Vagina (tissue), 2 donors: ENCODE measurements at regions not wholly inside any gene's neighbourhood (a gene's known extent, or its start where the extent isn't known, plus 50 kb on each side); places are given as distances from the start of the nearest gene placed in this dataset.

Experiments
- DNase-seq, 2 donors: peaks; one replicate each; pipeline ENCODE4 v3.0.0-alpha.2; 2017; ENCODE audit errors: extremely low spot score in 2 of 2
- H3K27ac ChIP-seq: fragments of 200-600 bp; sonication (generic); one replicate; pipeline ENCODE4 v1.5.1; 2019
- H3K27me3 ChIP-seq: fragments of 200-600 bp; sonication (generic); one replicate; pipeline ENCODE4 v1.5.1; 2019
- H3K36me3 ChIP-seq, 2 donors: fragments of 200-600 bp; sonication (generic); one replicate each; pipeline ENCODE4 v1.5.1; 2017 to 2019
- H3K4me1 ChIP-seq: fragments of 200-600 bp; sonication (generic); one replicate; pipeline ENCODE4 v1.5.1; 2019
- H3K4me3 ChIP-seq, 2 donors: fragments of 200-600 bp; sonication (generic); 1 replicate in 1 of 2; 2 replicates in 1 of 2; pipeline ENCODE4 v1.5.1; 2016 to 2019
- H3K9me3 ChIP-seq: fragments of 200-600 bp; sonication (generic); one replicate; pipeline ENCODE4 v1.5.1; 2019
- POLR2A ChIP-seq, 2 donors: fragments of 450-650 bp; IDR thresholded peaks; one replicate each; pipeline ENCODE4 v1.6.1; 2017; ENCODE audit warnings: antibody characterized with exemption in 2 of 2, mild to moderate bottlenecking in 2 of 2, moderate library complexity in 2 of 2
- POLR2AphosphoS5 ChIP-seq, 2 donors: sonication (generic); formaldehyde crosslinking; IDR thresholded peaks; one replicate each; pipeline ENCODE4 v1.9.0; 2017; ENCODE audit warnings: antibody characterized with exemption in 2 of 2, mild to moderate bottlenecking in 2 of 2, low read depth in 1 of 2; ENCODE audit not compliant: insufficient read depth in 1 of 2
- intact Hi-C: fragments of 100-400 bp; cut with DNase I; formaldehyde crosslinking; loops from one replicate; pipeline ENCODE4 v1.15.1; 2023
- TF ChIP-seq, protein P1 (sequence below), 3 experiments: fragments of 450-650 bp in 2 of 3; fragments of 200-600 bp in 1 of 3; sonication (generic) in 1 of 3; IDR thresholded peaks; one replicate each; pipeline ENCODE4 v1.5.1; 2017 to 2019; ENCODE audit warnings: antibody characterized with exemption in 3 of 3, mild to moderate bottlenecking in 2 of 3, moderate library complexity in 2 of 3

DNA sequence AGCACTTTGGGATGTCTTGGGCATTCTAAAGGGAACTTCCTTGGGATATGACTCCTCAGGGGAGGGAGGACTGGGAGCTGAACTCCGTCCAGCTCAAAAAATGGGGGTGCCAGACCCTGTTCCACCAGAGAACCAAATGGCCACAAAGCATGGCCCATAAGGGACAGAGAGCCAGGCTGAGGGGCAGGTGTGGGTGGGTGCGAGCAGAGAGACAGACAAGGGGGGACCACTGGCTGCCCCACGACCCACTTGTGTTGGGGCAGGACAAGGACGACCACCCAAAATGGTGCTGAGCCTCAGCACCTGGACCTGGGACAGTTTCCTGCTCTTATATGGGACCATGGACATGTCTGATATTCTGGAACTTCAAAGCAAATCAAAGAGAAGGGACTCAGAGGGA is 148.2 kb upstream of the MLN start:
- TF ChIP-seq, protein P1, sequence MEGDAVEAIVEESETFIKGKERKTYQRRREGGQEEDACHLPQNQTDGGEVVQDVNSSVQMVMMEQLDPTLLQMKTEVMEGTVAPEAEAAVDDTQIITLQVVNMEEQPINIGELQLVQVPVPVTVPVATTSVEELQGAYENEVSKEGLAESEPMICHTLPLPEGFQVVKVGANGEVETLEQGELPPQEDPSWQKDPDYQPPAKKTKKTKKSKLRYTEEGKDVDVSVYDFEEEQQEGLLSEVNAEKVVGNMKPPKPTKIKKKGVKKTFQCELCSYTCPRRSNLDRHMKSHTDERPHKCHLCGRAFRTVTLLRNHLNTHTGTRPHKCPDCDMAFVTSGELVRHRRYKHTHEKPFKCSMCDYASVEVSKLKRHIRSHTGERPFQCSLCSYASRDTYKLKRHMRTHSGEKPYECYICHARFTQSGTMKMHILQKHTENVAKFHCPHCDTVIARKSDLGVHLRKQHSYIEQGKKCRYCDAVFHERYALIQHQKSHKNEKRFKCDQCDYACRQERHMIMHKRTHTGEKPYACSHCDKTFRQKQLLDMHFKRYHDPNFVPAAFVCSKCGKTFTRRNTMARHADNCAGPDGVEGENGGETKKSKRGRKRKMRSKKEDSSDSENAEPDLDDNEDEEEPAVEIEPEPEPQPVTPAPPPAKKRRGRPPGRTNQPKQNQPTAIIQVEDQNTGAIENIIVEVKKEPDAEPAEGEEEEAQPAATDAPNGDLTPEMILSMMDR (IDR thresholded peaks at IDR 0.05) = no peak

DNA sequence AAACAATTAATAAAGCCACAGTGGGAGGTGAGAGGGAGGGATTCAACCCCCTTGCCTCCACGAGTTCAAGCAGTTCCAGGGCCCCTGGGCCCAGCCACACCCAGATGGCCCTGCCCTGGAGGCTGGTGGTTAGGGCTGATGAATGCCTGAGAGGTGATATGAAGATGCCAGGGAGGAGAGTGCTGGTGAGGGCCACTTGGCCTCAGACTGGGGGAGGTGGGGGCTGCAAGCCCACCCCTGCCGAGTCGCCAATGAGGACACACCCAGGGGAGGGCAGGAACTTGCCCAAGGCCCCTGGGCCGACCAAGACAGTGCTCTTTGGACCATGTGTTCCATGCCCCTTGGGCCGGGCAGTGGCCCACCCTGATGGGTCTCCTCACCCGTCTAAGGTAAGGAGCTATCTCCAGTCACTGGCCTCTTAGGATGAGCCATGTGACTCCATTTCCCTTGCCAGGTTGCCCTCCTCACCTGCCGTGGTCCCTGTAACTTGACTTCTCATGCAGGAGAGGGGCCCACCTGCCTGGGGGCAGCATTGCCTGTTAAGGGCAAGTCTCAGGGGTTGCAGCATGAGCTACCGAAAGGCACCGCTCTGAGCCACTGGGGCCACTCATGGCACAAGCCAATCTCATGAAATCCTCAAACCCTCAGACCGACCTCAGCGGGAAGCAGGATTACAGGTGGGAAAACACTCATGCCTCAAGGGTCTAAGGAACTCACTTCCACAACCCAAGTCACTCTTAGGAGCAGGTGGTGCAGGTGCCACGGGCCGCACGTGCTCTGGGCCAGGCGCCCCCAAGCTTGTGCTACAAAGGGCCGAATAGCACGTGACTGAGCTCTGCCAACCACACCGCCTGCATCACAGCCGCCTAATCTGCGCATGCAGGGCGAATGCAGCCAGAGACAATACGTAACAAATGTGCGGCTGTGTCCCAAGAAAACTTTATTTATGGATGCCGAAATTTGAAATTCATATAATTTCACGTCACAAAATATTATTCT is 147.4 kb upstream of the MLN start:
- Histone ChIP-seq H3K27me3 (no peaks in the 10 kb centered on the region), H3K27ac (no peak overlapping the region), H3K36me3 (no peaks in the 10 kb centered on the region), H3K9me3 (no peaks in the 10 kb centered on the region), H3K4me3 (no peak overlapping the region), H3K4me1 (no peaks in the 10 kb centered on the region)
- TF ChIP-seq POLR2AphosphoS5 (IDR thresholded peaks at IDR 0.05; ENCODE audit: insufficient read depth in 1 of 2, low read depth in 1 of 2) (no peak), POLR2A (IDR thresholded peaks at IDR 0.05) (no peak)
- TF ChIP-seq, protein P1 (IDR thresholded peaks at IDR 0.05) = no peak
- intact Hi-C loops = no loop called here
- DNase-seq = no peak

More for the DNA sequence above, 148.2 kb upstream of the MLN start:
- H3K4me3 ChIP-seq = no peak overlapping the region
- no peaks in the 10 kb centered on the region for H3K27me3 ChIP-seq
- H3K4me1 ChIP-seq = no peaks in the 10 kb centered on the region
- intact Hi-C loops = no loop called here
- DNase-seq = no peak
- no peak overlapping the region for H3K27ac ChIP-seq
- no peaks in the 10 kb centered on the region for H3K9me3 ChIP-seq
- no peaks in the 10 kb centered on the region for H3K36me3 ChIP-seq

DNA sequence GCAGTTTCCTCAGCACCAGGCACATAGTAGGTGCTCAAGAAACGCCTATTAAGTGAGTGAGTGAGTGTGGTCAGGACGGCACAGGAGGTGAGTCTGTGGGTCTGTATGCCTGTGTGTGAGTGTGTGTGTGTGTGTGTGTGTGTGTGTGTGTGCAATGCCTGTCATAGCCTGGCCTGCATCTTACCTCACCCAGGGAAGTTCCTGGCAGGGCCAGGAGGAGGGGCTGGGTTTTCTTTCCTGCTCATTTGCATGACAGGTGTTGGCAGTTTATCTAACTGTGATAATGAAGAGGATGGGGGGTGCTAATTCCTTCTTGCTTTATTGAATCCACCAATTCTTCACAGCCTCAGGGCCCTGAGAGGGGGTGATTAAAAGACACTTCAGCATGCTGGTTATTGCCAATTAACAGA is 146.7 kb upstream of the MLN start:
- H3K9me3 ChIP-seq = no peaks in the 10 kb centered on the region
- H3K27me3 ChIP-seq = no peaks in the 10 kb centered on the region
- intact Hi-C loops = no loop called here
- TF ChIP-seq POLR2AphosphoS5 (IDR thresholded peaks at IDR 0.05; ENCODE audit: insufficient read depth in 1 of 2, low read depth in 1 of 2) (no peak), POLR2A (IDR thresholded peaks at IDR 0.05) (no peak)
- TF ChIP-seq, protein P1 (IDR thresholded peaks at IDR 0.05) = no peak
- H3K4me3 ChIP-seq = no peak overlapping the region
- H3K4me1 ChIP-seq = no peaks in the 10 kb centered on the region
- H3K36me3 ChIP-seq = no peaks in the 10 kb centered on the region
- no peak overlapping the region for H3K27ac ChIP-seq
- DNase-seq = no peak

DNA sequence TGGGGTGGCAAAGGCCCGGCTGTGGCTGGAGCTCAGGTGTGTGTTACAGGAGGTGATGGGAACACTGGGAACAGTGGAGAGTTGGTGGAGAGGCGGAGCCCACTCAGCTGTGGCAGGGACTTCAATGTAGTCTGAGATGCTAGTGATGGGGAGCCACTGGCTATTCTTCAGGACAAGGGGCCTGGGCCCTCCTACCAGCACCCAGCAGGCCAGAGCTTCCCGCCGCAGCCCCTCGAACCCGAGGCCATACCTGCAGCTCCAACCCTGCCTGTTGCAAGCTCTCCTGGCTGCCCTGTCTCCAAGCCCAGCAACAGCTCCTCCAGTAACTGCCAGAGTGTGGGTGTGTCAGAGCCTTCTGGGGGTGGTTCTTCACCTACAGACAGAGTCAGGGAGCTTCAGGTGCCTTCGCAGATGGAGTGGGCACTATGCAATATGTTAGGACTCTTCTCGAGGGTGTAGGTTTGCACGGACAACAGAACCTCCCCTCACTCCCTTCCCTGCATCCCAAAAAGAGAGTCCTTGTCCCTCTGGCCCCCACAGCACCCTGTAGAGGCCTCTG is 146.2 kb upstream of the MLN start:
- no peak for DNase-seq
- H3K36me3 ChIP-seq = no peaks in the 10 kb centered on the region
- intact Hi-C loops = no loop called here
- H3K4me3 ChIP-seq = no peak overlapping the region
- H3K4me1 ChIP-seq = no peaks in the 10 kb centered on the region
- H3K9me3 ChIP-seq = no peaks in the 10 kb centered on the region
- H3K27me3 ChIP-seq = no peaks in the 10 kb centered on the region
- TF ChIP-seq POLR2AphosphoS5 (IDR thresholded peaks at IDR 0.05; ENCODE audit: insufficient read depth in 1 of 2, low read depth in 1 of 2) (no peak), POLR2A (IDR thresholded peaks at IDR 0.05) (no peak)
- TF ChIP-seq, protein P1 (IDR thresholded peaks at IDR 0.05) = no peak
- no peak overlapping the region for H3K27ac ChIP-seq

DNA sequence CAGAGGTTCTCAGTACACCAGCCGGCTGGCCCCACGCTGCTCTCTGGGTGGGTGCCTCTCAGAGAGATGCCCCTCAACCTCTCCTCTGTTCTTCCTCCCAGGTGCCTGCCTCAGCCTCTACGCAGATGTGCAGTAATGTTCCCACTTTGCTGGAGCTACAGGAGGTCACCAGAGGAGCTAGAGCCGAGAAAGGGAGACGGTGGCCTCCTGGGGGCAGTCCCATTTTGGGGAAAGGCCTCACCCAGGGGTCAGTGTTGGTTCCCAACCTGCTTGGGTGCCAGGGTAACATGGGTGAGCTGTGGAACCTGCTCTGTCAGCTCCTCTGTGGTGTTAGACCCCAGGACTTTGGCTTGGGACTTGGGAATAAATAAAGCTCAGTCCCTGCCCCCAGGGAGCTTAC is 145.3 kb upstream of the MLN start:
- intact Hi-C loops = no loop called here
- no peak for DNase-seq
- Histone ChIP-seq H3K4me1 (no peaks in the 10 kb centered on the region), H3K9me3 (no peaks in the 10 kb centered on the region), H3K27ac (no peak overlapping the region), H3K36me3 (no peaks in the 10 kb centered on the region), H3K4me3 (no peak overlapping the region), H3K27me3 (no peaks in the 10 kb centered on the region)
- TF ChIP-seq POLR2A (IDR thresholded peaks at IDR 0.05) = no peak
- TF ChIP-seq POLR2AphosphoS5 (IDR thresholded peaks at IDR 0.05; ENCODE audit: insufficient read depth in 1 of 2, low read depth in 1 of 2) = no peak
- TF ChIP-seq, protein P1 (IDR thresholded peaks at IDR 0.05) = no peak
